ENCODE measurements at regions not wholly inside any gene's neighbourhood (a gene's known extent, or its start where the extent isn't known, plus 50 kb on each side); places are given as distances from the start of the nearest gene placed in this dataset.

DNA sequence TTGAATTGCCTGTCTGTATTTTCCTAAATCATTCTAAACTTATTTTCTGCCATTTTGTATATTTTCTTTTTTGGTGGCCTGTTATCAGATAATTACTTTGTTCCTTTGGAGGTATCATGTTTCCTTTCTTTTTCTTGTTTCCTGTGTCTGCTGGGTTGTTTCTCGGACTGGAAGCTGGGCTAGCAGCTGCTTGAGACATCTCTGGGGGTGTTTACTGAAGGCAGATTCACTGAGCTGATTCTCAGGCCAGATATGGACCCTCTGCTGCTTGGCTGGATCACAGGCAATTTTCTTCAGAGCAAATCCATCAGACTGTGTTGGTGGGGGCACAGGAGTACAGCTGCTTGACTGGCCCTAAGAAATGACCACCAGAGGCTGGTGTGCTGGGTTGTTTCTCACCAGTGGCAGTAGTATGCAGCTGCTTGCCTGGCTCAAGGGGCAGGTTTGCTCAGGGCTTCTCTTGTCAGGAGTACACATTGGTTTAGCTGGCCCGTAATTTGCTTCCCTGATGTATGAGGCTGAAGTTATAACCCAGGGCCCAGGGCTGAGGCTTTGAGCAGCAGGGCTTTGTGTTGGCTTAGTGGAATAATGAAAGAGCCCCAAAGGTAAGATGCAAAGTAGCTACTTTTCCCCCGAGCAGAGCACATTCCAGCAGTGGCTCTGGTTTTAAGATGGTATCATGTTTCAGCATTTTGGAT lies 680.6 kb downstream of the TECRL start:
- TF ChIP-seq CTCF (conservative IDR thresholded peaks at IDR 0.05; ENCODE audit: low read depth in 2 of 2) = no peak
- TF ChIP-seq POLR2AphosphoS5 (IDR thresholded peaks at IDR 0.05; ENCODE audit: low read depth) = no peak
- TF ChIP-seq JUNB (IDR thresholded peaks at IDR 0.05; ENCODE audit: unreplicated experiment) = no peak
- TF ChIP-seq CREB1 (CRISPR knock-in tag; IDR thresholded peaks at IDR 0.05; ENCODE audit: low read depth) = no peak
- no peak for TF ChIP-seq ETS1 (IDR thresholded peaks at IDR 0.05)
- no peak for TF ChIP-seq EZH2 (IDR thresholded peaks at IDR 0.05; ENCODE audit: low read depth, unreplicated experiment)
- no peak for TF ChIP-seq REST (IDR thresholded peaks at IDR 0.05; ENCODE audit: unreplicated experiment)
- no peak for TF ChIP-seq EZH2phosphoT487 (IDR thresholded peaks at IDR 0.05; ENCODE audit: unreplicated experiment)
- TF ChIP-seq NANOG (IDR thresholded peaks at IDR 0.05; ENCODE audit: borderline replicate concordance) = no peak
- TF ChIP-seq ZNF114 (CRISPR knock-in tag; IDR thresholded peaks at IDR 0.05) = no peak
